NCI-H1694 (cell line): ENCODE measurements at regions not wholly inside any gene's neighbourhood (a gene's known extent, or its start where the extent isn't known, plus 50 kb on each side); places are given as distances from the start of the nearest gene placed in this dataset.

Source experiments
- DNase-seq: peaks from one replicate; lab custom pipeline; 2025; lab: John Stamatoyannopoulos, UW

DNA sequence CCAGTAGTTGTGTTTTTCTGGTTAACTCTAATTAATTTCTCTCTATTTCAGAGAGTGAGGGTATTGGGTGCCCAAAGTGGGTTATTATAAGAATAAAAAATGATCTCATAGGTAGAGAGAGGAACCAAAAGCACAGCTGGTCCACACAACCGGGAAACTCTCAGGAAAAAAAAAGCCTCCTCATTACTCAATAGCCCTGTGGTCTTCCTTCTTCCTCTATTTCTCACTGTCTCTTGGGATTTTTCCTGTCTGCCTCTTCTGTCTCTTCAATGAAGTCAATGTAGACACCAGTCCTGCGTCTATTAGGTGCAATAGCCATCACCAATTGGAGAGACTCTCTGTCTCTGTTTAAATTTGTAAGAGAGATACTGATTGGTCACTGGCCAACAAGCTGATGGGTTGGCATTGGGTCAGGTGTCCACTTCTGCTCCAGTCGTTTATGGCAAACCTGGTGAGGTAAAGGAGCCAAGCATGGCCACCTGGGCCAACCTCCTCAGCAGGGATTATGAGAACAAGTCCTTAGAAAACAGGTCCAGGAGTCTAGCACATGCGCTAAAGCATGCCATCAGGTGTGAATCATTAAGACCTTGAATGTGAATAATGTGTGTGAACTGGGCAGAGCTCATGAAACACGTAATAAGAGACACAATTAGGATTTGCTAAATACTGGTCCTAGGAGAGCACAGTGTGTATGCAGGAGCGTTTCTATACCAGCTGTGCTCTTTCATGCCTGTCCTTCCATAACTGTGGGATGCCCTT is 443.0 kb upstream of the RUNX1 start:
- DNase-seq: no peak

DNA sequence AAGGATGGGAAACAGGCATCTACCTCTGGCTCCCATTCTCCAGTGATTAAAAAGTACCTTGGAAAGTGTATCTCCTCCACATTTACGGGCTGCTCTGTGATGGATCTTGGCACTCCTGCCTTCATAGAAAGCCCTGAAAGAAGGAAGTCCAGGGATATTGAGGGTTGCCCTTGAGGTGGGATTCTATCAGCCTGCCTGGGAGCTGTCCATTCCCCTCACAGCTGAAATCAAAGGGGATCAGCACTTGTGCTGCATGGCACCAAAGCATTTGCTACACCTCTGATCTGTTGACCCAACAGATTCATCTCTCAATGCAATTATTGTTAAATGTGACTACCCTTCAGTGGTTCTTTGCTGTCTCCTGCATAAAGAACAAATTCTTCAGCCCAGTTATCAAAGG is 442.0 kb upstream of the RUNX1 start:
- no peak for DNase-seq

DNA sequence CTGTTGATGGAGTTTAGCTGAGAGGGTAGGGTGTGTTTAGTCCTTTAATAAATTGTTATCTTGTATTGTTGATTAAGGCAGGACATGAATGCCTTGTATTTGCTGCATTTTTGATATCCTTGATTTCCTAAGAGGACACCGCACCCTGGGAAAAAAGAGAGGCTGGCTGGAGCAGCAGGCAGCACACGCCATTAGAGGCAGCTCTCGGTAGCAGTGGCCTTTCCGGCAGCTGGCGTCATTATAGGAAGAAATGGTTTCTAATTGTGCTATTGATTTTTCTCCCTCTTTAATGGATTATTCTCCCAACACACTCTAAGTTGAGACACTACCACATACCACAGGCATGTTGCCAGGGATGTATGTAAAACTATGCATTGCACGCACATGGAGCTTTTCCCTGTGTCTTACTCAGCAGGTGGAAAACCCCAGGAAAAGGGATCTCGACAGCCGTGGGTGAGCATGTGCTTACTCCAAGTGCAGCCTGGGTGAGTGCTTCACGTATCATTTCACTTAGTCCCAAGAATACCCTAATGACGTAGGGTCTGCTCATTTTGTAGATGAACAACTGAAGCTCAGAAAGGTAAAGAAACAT is 440.4 kb upstream of the RUNX1 start:
- no peak for DNase-seq

DNA sequence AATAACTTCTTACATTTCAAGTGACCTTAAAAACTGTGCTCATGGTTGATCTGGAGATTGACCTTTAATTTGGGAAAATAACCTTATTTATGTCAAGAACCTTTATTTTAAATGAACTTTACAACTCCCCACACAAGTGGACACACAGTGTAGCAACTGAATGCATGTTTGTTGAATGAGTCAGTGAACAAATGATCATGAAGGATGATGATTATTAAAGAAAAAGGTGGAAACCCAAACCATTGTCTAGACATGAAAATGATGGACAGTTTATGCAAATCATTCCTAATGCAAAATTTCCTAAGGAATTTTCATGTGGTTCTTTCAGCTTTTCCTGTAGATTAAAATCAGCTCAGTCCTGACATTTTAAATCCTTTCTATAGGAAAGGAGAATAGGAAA is 439.8 kb upstream of the RUNX1 start:
- no peak for DNase-seq

DNA sequence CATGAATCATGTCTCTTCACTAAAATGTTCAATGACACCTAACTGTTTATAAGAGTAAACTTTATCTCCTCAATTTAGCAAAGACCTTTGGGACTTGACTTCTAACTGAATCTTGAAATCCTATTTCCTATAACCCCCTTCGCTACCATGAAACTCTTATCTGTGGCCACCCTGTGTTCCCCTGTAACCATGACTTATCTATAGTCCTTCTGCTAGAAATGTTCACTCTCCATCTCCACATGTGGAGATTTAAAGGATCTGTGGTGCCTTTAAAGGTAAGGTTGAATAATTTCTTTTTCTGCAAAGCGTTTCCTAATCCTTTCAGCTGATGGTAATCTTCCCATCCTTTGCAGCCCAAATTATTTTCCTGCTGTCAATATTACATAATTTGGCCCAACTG is 436.3 kb upstream of the RUNX1 start:
- no peak for DNase-seq

DNA sequence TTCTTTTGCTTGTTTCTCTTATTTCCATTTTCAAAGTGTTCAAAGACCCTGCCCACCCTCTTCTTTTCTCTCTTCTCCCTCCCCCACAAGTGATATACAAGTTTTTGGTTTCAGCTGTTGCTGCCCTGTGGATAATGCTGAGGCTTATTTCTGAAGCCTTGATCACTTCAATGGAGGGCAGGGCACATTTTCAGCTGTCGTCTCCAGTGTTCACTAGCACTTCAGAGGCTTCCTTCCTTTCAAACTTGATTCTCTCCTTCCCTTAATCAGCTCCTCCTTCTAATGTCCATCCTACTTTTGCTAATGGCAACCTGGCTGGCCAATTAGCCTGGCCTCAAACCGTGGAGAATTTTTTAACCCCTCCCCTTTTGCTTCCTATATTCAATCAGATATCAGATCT is 435.7 kb upstream of the RUNX1 start:
- no peak for DNase-seq

DNA sequence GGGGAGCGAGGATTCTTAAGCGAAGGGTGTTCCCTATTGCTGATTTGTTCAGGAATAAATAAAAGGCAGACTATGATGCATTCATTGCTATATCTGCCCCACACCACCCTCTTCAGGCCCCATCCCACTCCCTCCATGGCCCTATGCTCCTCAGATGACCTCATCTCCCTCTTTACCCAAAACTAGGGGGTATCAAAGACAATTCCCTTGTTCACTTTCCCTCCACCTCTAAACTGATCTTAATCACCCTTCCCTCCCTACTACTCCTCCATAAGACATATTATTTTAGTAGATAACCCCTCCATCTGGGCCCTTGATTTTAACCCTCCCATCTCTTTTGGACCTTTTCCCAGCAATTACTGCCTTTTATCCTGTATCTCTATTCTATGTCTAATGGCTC is 434.9 kb upstream of the RUNX1 start:
- no peak for DNase-seq

DNA sequence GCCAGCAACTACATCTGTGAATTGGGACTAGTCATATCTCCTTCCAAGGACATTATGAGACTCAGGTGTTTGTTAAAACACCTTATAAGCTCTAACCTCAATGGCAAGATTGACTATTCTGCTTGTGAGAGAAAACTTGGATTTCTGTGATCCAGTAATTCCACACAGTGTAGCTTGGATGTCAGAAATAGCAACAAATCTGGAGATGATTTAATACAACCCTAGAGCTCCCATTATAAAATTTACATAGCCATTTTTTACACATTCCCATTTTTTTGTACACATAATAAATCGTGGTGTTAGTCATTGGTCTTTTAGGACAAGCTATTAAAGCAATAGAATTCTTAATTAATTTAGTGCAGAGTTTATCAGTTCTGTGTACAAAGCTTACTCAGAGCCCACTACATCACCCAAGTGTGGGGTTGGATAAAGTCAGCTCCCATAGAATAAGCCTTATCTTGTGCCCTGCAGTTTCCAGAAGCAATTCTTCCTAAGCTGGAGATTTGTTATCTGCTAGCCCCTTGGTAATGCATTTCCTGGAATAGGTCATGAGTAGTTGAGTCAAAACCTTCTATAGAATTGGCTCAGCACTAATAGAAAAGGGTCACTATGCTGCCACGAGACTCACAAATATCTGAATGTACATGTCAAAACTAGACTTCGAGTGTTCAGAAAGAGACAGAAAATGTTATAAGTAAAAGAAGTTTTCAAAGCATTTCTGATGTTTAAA is 434.0 kb upstream of the RUNX1 start:
- no peak for DNase-seq

DNA sequence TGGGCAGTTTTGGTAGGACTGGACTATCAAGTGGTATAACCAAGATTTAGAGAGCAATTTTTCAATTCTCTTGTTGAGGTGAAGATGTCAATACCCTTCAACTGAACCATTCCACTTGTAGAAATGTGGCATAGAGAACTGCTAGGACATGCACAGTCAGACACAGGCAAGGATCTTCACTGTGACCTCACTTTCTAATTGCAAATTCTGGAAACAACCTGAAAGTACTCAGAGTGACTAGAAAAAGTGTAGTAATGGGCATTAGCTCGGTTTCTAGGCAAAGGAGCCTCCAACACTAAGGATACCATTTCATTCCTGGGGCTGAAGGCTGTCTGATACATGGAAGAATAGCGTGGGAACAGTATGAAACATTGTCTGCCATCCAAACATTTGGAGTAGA is 433.0 kb upstream of the RUNX1 start:
- no peak for DNase-seq

DNA sequence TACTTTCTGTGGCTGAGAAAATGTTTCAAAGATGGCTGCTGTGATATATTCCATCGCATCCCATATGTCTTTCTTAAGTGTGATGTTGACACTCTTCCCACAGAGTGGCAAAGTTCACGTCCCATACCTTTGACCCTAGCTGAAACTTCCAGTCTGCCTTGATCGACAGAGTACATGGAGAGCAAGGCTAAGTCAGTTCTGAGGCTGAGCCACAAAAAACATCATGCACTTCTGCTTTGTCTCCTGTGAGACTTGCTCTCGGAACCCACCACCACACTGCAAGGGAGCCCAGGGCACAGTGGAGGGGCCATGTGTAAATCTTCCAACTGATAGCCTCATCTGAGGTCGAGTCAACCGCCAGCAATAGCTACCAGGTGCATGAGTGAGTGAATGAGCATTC is 431.9 kb upstream of the RUNX1 start:
- no peak for DNase-seq

DNA sequence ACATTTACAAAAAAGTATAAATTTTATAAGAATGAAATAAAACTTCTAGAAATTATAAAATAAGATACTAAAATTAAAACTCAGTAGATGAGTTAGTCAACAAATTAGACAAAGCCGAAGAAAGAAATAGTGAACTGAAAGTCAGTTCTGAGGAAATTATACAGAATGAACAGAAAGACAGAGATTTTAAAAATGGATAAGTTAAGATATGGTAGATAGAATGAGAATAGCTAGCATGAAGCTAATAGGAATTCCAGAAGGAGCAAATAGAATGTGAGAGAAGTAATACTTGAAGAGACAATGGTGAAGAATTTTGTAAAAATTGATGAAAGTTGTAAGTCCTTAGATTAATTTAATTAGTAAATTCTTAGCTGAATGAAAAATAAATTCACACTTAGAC is 430.4 kb upstream of the RUNX1 start:
- DNase-seq: no peak

DNA sequence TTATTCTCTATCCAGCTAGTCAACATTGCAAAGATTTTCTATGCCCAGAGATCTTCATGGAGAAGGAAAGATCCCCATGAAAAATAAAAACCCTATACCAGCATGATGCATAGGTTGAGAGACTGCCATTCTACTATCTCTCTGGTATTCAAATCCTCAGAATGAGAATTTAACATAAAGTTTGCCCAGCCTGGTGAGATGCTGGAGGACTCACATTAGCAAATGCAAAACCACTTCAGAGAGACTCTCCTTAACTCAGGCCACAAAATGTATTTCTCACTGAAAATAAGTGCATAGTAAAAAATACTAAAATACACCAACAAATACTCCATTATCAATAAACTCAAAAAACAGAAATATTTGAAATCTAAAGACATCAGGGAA is 430.0 kb upstream of the RUNX1 start:
- DNase-seq: no peak

DNA sequence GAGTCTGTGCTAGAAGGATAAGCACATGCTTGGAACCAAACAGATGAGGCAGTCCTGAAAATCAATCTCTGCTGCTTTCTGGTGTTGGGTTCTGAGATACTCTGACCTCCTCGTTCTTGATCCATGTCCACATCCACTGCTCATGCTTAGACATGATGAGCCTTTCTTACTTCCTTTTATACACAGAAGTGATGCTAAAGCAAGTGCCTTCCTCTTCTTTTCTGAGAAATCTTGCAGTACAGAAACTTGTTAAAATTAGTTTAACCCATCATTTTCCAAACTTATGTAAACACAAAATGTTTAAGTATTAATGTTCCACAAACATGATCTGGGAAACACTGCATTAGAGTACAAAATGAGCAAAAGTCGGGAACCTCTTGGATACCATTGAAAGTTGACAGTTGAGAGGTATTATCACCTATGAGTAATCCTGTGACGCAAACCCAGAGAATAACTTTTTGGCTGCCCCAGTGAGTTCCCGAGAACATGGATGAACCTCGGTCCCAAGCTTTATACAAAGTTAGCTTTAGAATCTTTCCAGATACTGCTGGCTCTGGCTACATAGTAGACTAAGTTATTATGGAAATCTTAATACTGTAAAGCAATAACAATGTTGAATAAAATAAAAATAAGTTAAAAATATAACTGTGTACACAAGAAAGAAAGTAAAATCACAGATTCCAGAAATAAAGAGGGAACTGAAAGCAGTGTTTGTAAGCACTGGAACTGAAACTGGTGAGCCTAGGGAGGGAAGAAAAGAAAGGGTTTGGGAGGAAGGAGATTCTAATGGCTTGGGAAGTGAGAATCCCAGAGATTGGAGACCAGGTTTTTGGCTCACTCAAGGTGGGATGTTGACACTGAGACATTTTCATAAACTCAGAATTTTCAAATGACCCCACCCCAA is 429.3 kb upstream of the RUNX1 start:
- no peak for DNase-seq

DNA sequence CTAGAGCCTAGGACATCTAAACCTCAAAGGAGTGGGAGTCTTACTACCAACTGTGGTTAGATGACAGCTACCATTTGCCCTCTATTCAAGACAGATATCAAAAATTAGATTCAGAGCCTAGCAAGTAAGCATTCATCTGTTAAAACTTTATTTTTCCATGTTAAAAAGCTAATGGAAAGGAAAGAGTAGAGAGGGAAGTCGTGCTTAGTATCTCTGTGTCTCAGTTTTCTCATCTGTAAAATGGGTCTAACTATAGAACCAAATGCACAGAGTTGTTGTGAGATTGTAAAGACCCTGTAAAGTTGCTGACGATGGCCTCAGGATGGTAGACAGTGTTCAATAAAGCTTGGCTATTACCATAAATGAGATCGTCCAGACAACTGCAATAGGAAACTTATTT is 428.5 kb upstream of the RUNX1 start:
- DNase-seq: no peak

DNA sequence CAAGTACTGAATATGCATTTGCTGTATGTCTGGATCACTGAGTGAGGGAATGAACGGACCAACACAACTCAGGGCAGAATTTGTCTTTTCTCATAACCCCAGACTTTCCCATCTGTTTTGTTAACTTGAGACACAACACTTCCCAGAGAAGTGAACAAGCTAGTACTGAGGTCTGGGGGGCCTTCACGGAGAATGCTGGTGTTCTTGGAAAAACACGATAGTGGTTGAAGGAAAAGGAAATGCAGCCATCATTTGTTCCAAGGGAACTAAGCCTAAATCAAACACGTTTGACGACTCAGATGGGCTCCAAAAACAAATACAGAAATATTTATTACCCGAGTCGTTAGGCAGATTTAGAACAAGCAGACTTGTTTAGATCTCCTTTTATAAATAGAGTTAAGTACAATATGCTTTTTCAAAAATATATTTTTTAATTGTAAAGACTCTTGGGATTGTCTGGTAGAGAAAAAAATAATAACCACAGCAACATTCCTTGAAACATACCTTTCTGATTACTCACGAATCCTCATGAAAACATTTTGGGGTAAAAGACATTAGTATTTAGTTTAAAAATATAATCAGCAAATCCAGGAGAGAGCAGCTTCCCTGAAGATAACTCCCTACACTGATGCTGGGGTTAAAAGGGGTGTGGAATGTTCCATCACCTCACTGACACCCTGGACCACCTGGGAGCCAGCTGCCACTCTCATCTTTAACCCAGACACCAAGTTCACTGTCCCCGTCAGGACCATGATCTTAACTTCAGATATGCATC is 427.7 kb upstream of the RUNX1 start:
- no peak for DNase-seq

DNA sequence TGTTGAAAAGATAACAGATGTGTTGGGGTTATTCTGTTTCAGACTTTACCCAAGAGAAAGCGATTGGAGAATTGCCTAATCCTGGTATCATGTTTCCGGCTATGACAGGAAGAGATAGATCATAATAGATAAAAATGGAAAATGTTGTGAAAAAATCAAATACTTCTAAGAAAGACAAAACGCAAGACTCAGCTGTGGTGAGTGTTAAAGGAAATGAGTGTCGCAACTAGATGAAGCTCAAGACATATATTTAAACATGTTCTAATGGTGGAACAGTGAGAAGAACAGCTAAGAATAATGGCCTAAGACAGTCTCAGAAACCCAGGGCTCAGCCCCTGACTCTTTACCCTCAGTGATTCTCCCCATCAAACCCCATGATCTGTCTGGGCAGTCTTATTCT is 426.7 kb upstream of the RUNX1 start:
- DNase-seq: no peak

DNA sequence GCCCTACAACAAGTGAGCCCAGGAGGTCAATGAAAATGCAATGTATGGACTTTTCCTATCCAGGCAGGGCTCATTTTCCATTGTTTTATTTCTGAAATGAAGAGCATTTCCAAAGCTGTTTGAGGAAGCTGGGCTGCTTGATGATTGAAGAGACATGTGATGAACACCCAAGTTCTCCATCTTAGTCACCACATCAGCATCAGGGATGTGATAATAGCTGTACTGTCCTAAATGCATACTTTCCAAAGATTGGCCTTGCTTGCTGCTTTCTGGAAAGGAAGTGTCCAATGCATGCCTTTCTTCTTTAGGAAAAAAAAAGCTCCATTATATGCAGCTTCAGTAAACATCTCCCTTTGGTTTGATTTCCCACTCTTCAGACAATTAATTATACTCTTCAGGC is 425.9 kb upstream of the RUNX1 start:
- DNase-seq: no peak

DNA sequence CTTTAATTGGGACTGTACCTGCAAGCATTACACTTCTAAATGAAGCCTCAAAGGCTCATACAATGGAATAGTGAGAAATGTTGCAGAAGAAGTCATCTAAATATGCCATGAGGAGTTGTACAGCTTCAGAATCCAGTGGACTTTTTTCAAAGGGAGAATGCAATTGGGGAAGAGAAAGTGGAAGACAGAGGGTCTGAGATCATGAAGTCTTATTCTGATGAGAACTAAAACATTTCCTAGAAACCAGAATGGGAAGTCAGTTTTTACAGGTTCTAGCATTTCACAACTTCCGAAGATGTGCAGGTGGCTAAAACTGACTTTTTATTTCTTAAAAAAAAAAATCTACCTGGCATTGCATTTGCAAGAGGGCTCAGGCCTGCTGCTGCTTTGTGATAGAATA is 424.4 kb upstream of the RUNX1 start:
- no peak for DNase-seq

DNA sequence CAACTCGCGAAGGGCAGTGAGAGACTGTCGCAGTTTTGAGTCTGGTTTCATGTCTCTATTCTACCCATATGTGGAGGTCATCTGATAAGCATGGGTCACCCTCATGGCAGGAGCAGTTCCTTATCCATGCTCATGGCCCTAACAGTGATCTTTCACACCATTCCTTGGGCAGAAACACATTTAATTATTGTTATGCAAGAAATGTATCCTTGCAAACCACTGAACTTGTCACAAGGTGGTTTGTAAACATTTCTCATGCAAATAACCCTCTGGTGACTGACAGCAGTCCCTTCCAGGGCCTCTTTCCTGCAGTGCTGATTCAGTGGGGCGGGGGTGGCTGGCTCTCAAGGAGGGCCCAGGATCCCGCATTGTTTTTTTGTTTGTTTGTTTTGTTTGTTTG is 421.4 kb upstream of the RUNX1 start:
- no peak for DNase-seq

DNA sequence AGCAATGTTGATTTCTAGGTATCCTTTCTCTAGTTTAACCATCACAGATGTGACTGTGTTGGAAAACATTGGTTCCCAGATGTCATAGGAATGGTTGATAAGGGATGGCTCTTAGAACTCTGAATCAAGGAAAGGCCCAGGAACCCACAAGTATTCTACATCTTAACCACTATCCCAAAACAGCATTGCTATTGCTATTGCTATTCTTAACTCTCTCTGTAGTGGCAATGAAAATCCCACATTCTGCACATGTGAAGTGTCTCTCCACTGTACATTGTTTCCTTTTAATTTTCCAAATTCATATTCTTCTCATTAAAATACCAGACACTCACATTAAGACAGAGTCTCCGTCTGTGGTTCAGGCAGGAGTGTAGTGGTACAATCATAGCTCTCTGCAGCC is 420.4 kb upstream of the RUNX1 start:
- no peak for DNase-seq

DNA sequence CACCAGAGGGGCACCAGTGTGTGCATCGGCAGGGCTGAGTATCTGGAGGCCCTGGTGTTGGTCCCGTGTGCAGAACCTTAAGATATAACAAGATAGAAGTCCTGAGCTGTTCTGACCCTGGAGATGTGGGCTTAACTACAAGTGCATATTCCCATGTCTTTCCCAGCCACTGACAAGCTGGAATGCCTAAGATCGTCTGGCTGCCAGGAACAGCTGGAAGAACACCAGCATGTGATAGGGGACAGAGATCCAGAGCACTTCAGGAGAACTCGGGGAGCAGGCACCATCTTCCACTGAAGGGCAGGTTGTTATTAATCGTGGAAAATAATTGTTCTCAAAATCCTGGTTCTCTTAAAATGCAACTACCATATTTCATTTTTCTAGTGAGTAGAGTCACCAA is 419.9 kb upstream of the RUNX1 start:
- DNase-seq: no peak

DNA sequence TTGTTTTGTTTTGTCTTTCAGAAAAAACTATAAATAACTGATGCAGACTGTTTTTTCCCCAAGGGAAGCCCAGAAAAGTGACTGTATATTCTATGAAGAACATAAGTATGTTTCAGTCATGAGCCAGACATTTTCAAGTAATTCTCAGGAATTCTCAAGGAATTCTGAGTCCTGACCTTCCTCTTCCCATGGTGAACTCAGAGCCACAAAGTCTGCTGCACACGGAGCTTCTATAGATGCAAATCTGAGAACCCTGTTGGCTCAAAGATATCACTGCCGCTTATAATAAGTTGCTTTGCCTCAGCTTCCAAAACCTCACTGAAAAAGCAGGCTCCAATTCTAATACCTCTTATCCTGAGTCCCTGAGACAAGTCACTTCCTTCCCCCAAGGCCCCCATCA is 418.5 kb upstream of the RUNX1 start:
- no peak for DNase-seq
